Activated CD8-positive, alpha-beta T cell treated with anti-CD3 and anti-CD28 coated beads for 36 hours (primary cell): ENCODE measurements at regions not wholly inside any gene's neighbourhood (a gene's known extent, or its start where the extent isn't known, plus 50 kb on each side); places are given as distances from the start of the nearest gene placed in this dataset.

Experiments
- ATAC-seq: fragments of 200-7000 bp; cut with Tn5 transposase; one replicate; pipeline ENCODE4 v1.10.0; 2021; ENCODE audit warnings: mild to moderate bottlenecking, moderate library complexity
- CTCF ChIA-PET: fragments of 350-600 bp; sonication (Branson Sonifier 250); formaldehyde crosslinking; loops from one replicate; lab custom pipeline; 2021; ENCODE audit warnings: antibody characterized with exemption; lab: Charles Lee
- POLR2A ChIA-PET: fragments of 350-600 bp; sonication (Branson Sonifier 250); formaldehyde crosslinking; loops from one replicate; lab custom pipeline; 2021; ENCODE audit warnings: antibody characterized with exemption; lab: Charles Lee
- DNase-seq: peaks from one replicate; pipeline ENCODE4 v3.0.0-alpha.2; 2020
- H3K27ac Mint-ChIP-seq: one replicate; pipeline ENCODE4 v1.8.0; 2021; ENCODE audit warnings: mild to moderate bottlenecking, mixed read lengths
- H3K27me3 Mint-ChIP-seq: one replicate; pipeline ENCODE4 v1.8.0; 2021; ENCODE audit warnings: mixed read lengths
- H3K36me3 Mint-ChIP-seq: one replicate; pipeline ENCODE4 v1.8.0; 2021; ENCODE audit warnings: low read depth, mixed read lengths
- H3K4me1 Mint-ChIP-seq: one replicate; pipeline ENCODE4 v1.8.0; 2021; ENCODE audit warnings: low read depth, mixed read lengths
- H3K4me3 Mint-ChIP-seq: one replicate; pipeline ENCODE4 v1.8.0; 2021; ENCODE audit warnings: mild to moderate bottlenecking, moderate library complexity, mixed read lengths
- H3K9me3 Mint-ChIP-seq: one replicate; pipeline ENCODE4 v1.8.0; 2021; ENCODE audit warnings: mixed read lengths
- CTCF ChIP-seq: fragments of 200-600 bp; IDR thresholded peaks from one replicate; pipeline ENCODE4 v1.8.0; 2022; ENCODE audit warnings: antibody characterized with exemption, mild to moderate bottlenecking
- intact Hi-C: fragments of 100-400 bp; cut with micrococcal nuclease; formaldehyde crosslinking; loops from one replicate; pipeline ENCODE4 v1.10.0; 2022

- CTCF ChIA-PET, result interaction anchor here (0.9 to 1.4 kb wide), 3 partner anchors 13 to 371 kb away, joined by 3 to 4 read pairs (median 4); no protein-coding TSS in a partner anchor
- Mint-ChIP-seq H3K9me3 (no peaks in the 10 kb centered on the region), H3K4me1 (no peaks in the 10 kb centered on the region), H3K27ac (no peak overlapping the region), H3K4me3 (no peak overlapping the region), H3K36me3 (no peaks in the 10 kb centered on the region), H3K27me3 (peaks cover 26% of the 10 kb centered on the region)
- no peak for ATAC-seq
- TF ChIP-seq CTCF, result no peak
- intact Hi-C loops, result no loop called here
- no peak for DNase-seq
- POLR2A ChIA-PET, result no interaction called here
Measured at GRCh38 chr3:170784406-170784805, 85.6 kb downstream of the RPL22L1 start.

GRCh38 chr3:170780955-170781354 is 89.0 kb downstream of the RPL22L1 start:
- H3K27me3 Mint-ChIP-seq, result peaks cover 31% of the 10 kb centered on the region
- CTCF ChIA-PET, result interaction anchor here (2.1 kb wide), 1 partner anchor 30 kb away, joined by 11 read pairs; no protein-coding TSS in a partner anchor

GRCh38 chr3:170780471-170780870 is 89.5 kb downstream of the RPL22L1 start:
- ATAC-seq (no peak), DNase-seq (no peak)
- peaks cover 29% of the 10 kb centered on the region for H3K27me3 Mint-ChIP-seq
- TF ChIP-seq CTCF, result no peak
- no peak overlapping the region for H3K4me3 Mint-ChIP-seq
- H3K27ac Mint-ChIP-seq, result no peak overlapping the region
- H3K36me3 Mint-ChIP-seq, result no peaks in the 10 kb centered on the region
- ChIA-PET POLR2A (no interaction called here), CTCF (interaction anchor here (2.1 kb wide), 1 partner anchor 31 kb away, joined by 11 read pairs; no protein-coding TSS in a partner anchor)
- H3K4me1 Mint-ChIP-seq, result no peaks in the 10 kb centered on the region
- no peaks in the 10 kb centered on the region for H3K9me3 Mint-ChIP-seq
- intact Hi-C loops, result no loop called here

More at GRCh38 chr3:170780955-170781354, 89.0 kb downstream of the RPL22L1 start:
- TF ChIP-seq CTCF, result no peak
- Mint-ChIP-seq H3K9me3 (no peaks in the 10 kb centered on the region), H3K4me1 (no peaks in the 10 kb centered on the region), H3K4me3 (no peak overlapping the region), H3K36me3 (no peaks in the 10 kb centered on the region), H3K27ac (no peak overlapping the region)
- intact Hi-C loops, result no loop called here
- POLR2A ChIA-PET, result no interaction called here
- ATAC-seq (no peak), DNase-seq (no peak)

- Mint-ChIP-seq H3K36me3 (no peaks in the 10 kb centered on the region), H3K27me3 (peaks cover 24% of the 10 kb centered on the region), H3K27ac (no peak overlapping the region), H3K4me3 (no peak overlapping the region), H3K9me3 (no peaks in the 10 kb centered on the region), H3K4me1 (no peaks in the 10 kb centered on the region)
- ChIA-PET CTCF (interaction anchor here (0.8 to 1.7 kb wide), 4 partner anchors 34 to 808 kb away, joined by 3 to 4 read pairs (median 4); no protein-coding TSS in a partner anchor), POLR2A (interaction anchor here (1.0 kb wide), 1 partner anchor 39 kb away, joined by 3 read pairs; no protein-coding TSS in a partner anchor)
- no peak for DNase-seq
- TF ChIP-seq CTCF, result no peak
- intact Hi-C loops, result no loop called here
- no peak for ATAC-seq
Measured at GRCh38 chr3:170778240-170779217, 91.5 kb downstream of the RPL22L1 start.

- no peaks in the 10 kb centered on the region for H3K9me3 Mint-ChIP-seq
- H3K36me3 Mint-ChIP-seq, result no peaks in the 10 kb centered on the region
- POLR2A ChIA-PET, result interaction anchor here (1.0 kb wide), 1 partner anchor 38 kb away, joined by 3 read pairs; no protein-coding TSS in a partner anchor
- intact Hi-C loops, result no loop called here
- no peak overlapping the region for H3K4me3 Mint-ChIP-seq
- TF ChIP-seq CTCF, result no peak
- H3K27ac Mint-ChIP-seq, result no peak overlapping the region
- peaks cover 19% of the 10 kb centered on the region for H3K27me3 Mint-ChIP-seq
- CTCF ChIA-PET, result interaction anchor here (0.8 to 1.7 kb wide), 4 partner anchors 12 to 808 kb away, joined by 3 to 4 read pairs (median 4); no protein-coding TSS in a partner anchor
- H3K4me1 Mint-ChIP-seq, result no peaks in the 10 kb centered on the region
- ATAC-seq, result no peak
- no peak for DNase-seq
Measured at GRCh38 chr3:170777564-170777926, 92.5 kb downstream of the RPL22L1 start.
